Uterus (tissue), 3 donors: ENCODE measurements at regions not wholly inside any gene's neighbourhood (a gene's known extent, or its start where the extent isn't known, plus 50 kb on each side); places are given as distances from the start of the nearest gene placed in this dataset.

Experiments
- DNase-seq, 2 donors: peaks; one replicate each; pipeline ENCODE4 v3.0.0-alpha.2; 2019 to 2020
- H3K27ac ChIP-seq, 2 donors: fragments of 200-600 bp; sonication (generic); 1 replicate in 1 of 2; 2 replicates in 1 of 2; pipeline ENCODE4 v1.5.1; 2016 to 2018
- H3K27me3 ChIP-seq, 2 donors: fragments of 200-600 bp; sonication (generic); one replicate each; pipeline ENCODE4 v1.5.1; 2018 to 2019; ENCODE audit warnings: control low read depth in 1 of 2
- H3K36me3 ChIP-seq, 2 donors: fragments of 200-600 bp; sonication (generic); one replicate each; pipeline ENCODE4 v1.5.1; 2019; ENCODE audit warnings: control low read depth in 1 of 2
- H3K4me1 ChIP-seq, 2 donors: fragments of 200-600 bp; sonication (generic); one replicate each; pipeline ENCODE4 v1.5.1; 2018 to 2019; ENCODE audit warnings: control low read depth in 1 of 2
- H3K4me3 ChIP-seq, 2 donors: fragments of 200-600 bp; sonication (generic); 1 replicate in 1 of 2; 2 replicates in 1 of 2; pipeline ENCODE4 v1.5.1; 2018 to 2019; ENCODE audit warnings: mild to moderate bottlenecking in 1 of 2
- H3K9me3 ChIP-seq, 2 donors: fragments of 200-600 bp; sonication (generic); one replicate each; pipeline ENCODE4 v1.5.1; 2019; ENCODE audit warnings: control low read depth in 1 of 2
- POLR2A ChIP-seq, 2 donors: fragments of 450-650 bp; IDR thresholded peaks; one replicate each; pipeline ENCODE4 v1.6.1; 2016; ENCODE audit warnings: antibody characterized with exemption in 2 of 2, mild to moderate bottlenecking in 1 of 2, moderate library complexity in 1 of 2
- intact Hi-C: fragments of 100-400 bp; cut with DNase I; formaldehyde crosslinking; loops from one replicate; pipeline ENCODE4 v1.15.1; 2023; ENCODE audit warnings: low total_unique reads
- TF ChIP-seq, protein P1 (sequence below), 4 experiments: fragments of 200-600 bp in 2 of 4; fragments of 450-650 bp in 2 of 4; sonication (generic) in 2 of 4; IDR thresholded peaks; one replicate each; pipeline ENCODE4 v1.5.1; 2016 to 2019; ENCODE audit warnings: antibody characterized with exemption in 4 of 4, mild to moderate bottlenecking in 2 of 4, moderate library complexity in 1 of 4
- donor health status: DM: yes; HTN: yes; CAD: no.

GRCh38 chr4:59240011-59240410 is 1960.1 kb upstream of the ADGRL3 start:
- Histone ChIP-seq H3K27ac (no peak overlapping the region), H3K4me1 (no peaks in the 10 kb centered on the region), H3K4me3 (no peak overlapping the region), H3K27me3 (no peaks in the 10 kb centered on the region), H3K36me3 (no peaks in the 10 kb centered on the region), H3K9me3 (no peaks in the 10 kb centered on the region)
- intact Hi-C loops: no loop called here
- DNase-seq: no peak
- TF ChIP-seq, protein P1, sequence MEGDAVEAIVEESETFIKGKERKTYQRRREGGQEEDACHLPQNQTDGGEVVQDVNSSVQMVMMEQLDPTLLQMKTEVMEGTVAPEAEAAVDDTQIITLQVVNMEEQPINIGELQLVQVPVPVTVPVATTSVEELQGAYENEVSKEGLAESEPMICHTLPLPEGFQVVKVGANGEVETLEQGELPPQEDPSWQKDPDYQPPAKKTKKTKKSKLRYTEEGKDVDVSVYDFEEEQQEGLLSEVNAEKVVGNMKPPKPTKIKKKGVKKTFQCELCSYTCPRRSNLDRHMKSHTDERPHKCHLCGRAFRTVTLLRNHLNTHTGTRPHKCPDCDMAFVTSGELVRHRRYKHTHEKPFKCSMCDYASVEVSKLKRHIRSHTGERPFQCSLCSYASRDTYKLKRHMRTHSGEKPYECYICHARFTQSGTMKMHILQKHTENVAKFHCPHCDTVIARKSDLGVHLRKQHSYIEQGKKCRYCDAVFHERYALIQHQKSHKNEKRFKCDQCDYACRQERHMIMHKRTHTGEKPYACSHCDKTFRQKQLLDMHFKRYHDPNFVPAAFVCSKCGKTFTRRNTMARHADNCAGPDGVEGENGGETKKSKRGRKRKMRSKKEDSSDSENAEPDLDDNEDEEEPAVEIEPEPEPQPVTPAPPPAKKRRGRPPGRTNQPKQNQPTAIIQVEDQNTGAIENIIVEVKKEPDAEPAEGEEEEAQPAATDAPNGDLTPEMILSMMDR (IDR thresholded peaks at IDR 0.05): no peak
- TF ChIP-seq POLR2A (IDR thresholded peaks at IDR 0.05): no peak

- no peaks in the 10 kb centered on the region for H3K9me3 ChIP-seq
- H3K4me3 ChIP-seq: no peak overlapping the region
- no peak for TF ChIP-seq POLR2A (IDR thresholded peaks at IDR 0.05)
- TF ChIP-seq, protein P1 (IDR thresholded peaks at IDR 0.05): no peak
- no peaks in the 10 kb centered on the region for H3K36me3 ChIP-seq
- DNase-seq: no peak
- H3K27ac ChIP-seq: no peak overlapping the region
- no peaks in the 10 kb centered on the region for H3K27me3 ChIP-seq
- H3K4me1 ChIP-seq: no peaks in the 10 kb centered on the region
- intact Hi-C loops: no loop called here
These were observed 1957.1 kb upstream of the ADGRL3 start for GRCh38 chr4:59243038-59243437.

DNA sequence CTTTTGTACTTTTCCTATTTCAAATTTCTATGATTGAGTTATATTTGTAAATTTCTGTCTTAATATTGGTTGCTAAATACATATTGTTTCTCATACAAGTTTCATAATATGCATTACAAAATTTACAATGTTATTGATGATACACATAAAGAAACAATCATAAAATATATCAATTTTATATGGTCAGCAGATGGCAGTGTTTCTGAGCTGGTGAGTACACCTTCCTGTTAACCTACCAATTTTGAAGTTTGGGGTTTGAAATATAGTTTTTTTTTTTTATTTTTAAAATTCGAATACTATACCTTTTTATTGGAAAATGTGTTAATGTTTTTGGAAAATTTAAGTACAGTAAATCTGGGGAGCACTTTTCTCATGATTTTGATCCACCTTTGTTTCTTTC is 1953.1 kb upstream of the ADGRL3 start:
- Histone ChIP-seq H3K9me3 (no peaks in the 10 kb centered on the region), H3K4me3 (no peak overlapping the region), H3K36me3 (no peaks in the 10 kb centered on the region), H3K4me1 (no peaks in the 10 kb centered on the region), H3K27ac (no peak overlapping the region), H3K27me3 (no peaks in the 10 kb centered on the region)
- DNase-seq: no peak
- intact Hi-C loops: no loop called here
- no peak for TF ChIP-seq POLR2A (IDR thresholded peaks at IDR 0.05)
- TF ChIP-seq, protein P1 (IDR thresholded peaks at IDR 0.05): no peak

- Histone ChIP-seq H3K36me3 (no peaks in the 10 kb centered on the region), H3K4me3 (no peak overlapping the region), H3K27me3 (no peaks in the 10 kb centered on the region), H3K9me3 (no peaks in the 10 kb centered on the region), H3K4me1 (no peaks in the 10 kb centered on the region), H3K27ac (no peak overlapping the region)
- no peak for DNase-seq
- TF ChIP-seq, protein P1 (IDR thresholded peaks at IDR 0.05): no peak
- TF ChIP-seq POLR2A (IDR thresholded peaks at IDR 0.05): no peak
- intact Hi-C loops: no loop called here
These were observed 1951.8 kb upstream of the ADGRL3 start for GRCh38 chr4:59248313-59248712.

DNA sequence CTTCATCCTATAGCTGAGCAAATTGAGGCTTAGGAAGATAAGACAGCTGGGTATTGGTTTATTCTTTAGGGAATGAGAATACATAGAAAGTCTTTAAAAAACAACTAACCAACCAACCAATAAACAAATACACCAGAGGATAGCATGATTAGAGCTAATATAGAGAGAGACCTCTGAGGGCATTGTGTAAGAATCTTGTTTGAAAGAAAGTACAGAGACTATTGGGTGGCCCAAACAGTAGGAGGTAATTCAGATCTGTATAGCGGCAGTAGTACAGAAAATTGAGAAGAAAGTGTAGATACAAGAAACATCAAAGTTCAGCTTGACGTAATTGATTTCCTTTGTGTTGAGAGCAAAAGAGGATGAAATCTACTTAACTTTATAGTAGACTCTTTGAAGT is 1951.0 kb upstream of the ADGRL3 start:
- no peak for TF ChIP-seq POLR2A (IDR thresholded peaks at IDR 0.05)
- intact Hi-C loops: no loop called here
- no peaks in the 10 kb centered on the region for H3K9me3 ChIP-seq
- no peak for DNase-seq
- H3K27ac ChIP-seq: no peak overlapping the region
- no peaks in the 10 kb centered on the region for H3K27me3 ChIP-seq
- H3K4me1 ChIP-seq: no peaks in the 10 kb centered on the region
- H3K36me3 ChIP-seq: no peaks in the 10 kb centered on the region
- H3K4me3 ChIP-seq: no peak overlapping the region

GRCh38 chr4:59258002-59258401 is 1942.1 kb upstream of the ADGRL3 start:
- Histone ChIP-seq H3K27me3 (no peaks in the 10 kb centered on the region), H3K4me1 (no peaks in the 10 kb centered on the region), H3K4me3 (no peak overlapping the region), H3K9me3 (no peaks in the 10 kb centered on the region), H3K27ac (no peak overlapping the region), H3K36me3 (peaks cover 0 to 3% of the 10 kb centered on the region in 2 donors)
- intact Hi-C loops: no loop called here
- TF ChIP-seq, protein P1 (IDR thresholded peaks at IDR 0.05): no peak
- no peak for TF ChIP-seq POLR2A (IDR thresholded peaks at IDR 0.05)
- DNase-seq: no peak
